ENCODE measurements at regions not wholly inside any gene's neighbourhood (a gene's known extent, or its start where the extent isn't known, plus 50 kb on each side); places are given as distances from the start of the nearest gene placed in this dataset.

- TF ChIP-seq, protein P1, sequence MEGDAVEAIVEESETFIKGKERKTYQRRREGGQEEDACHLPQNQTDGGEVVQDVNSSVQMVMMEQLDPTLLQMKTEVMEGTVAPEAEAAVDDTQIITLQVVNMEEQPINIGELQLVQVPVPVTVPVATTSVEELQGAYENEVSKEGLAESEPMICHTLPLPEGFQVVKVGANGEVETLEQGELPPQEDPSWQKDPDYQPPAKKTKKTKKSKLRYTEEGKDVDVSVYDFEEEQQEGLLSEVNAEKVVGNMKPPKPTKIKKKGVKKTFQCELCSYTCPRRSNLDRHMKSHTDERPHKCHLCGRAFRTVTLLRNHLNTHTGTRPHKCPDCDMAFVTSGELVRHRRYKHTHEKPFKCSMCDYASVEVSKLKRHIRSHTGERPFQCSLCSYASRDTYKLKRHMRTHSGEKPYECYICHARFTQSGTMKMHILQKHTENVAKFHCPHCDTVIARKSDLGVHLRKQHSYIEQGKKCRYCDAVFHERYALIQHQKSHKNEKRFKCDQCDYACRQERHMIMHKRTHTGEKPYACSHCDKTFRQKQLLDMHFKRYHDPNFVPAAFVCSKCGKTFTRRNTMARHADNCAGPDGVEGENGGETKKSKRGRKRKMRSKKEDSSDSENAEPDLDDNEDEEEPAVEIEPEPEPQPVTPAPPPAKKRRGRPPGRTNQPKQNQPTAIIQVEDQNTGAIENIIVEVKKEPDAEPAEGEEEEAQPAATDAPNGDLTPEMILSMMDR (IDR thresholded peaks at IDR 0.05): no peak
- TF ChIP-seq POLR2AphosphoS5 (IDR thresholded peaks at IDR 0.05; ENCODE audit: insufficient read depth in 1 of 2, low read depth in 1 of 2): no peak
Observed at GRCh38 chr16:65294165-65294564, 172.3 kb upstream of the CDH11 start.
